GDM1 (cell line): ENCODE measurements at regions not wholly inside any gene's neighbourhood (a gene's known extent, or its start where the extent isn't known, plus 50 kb on each side); places are given as distances from the start of the nearest gene placed in this dataset.

Experiments
- DNase-seq: peaks from one replicate; lab custom pipeline; 2025; lab: John Stamatoyannopoulos, UW

GRCh38 chr2:4844881-4845280 lies 847.3 kb upstream of the SOX11 start:
- DNase-seq: no peak

DNA sequence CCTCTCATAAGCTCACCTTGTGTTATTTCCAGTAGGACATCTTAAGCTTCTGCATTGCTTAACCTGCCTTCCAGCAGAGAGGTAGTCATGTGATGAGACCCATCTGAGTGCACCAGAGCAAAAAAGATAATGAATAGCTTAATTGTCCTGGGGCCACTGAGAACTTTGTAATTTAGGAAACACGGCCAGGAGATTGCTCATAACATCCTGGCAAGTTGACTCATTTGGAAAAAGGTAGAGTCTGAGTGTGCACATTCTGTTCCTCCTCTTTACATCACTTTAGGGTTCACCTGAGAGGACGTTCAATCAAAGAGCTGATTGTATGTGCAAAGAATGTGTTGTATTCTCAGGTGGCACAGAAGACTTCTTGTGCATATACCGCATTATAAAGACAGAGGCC lies 830.2 kb upstream of the SOX11 start:
- DNase-seq: no peak

DNA sequence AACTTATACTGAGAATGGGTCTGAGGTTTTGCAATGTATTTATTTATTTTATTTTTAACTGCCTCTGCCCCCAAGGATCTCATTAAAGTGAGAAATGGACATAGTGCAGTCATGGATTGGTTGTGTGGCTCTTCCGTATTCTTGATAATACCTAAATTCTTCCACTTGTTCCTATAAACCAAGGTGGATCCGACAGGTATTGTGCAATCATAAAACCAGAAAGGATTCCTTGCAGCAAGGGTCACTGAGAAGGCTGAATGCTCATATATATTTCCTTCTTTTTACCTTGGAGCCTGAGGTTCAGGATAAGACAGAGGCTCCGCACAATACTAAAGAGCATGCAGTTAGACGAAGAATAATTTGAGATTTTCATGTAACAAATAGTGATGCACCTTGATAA lies 826.0 kb upstream of the SOX11 start:
- no peak for DNase-seq

DNA sequence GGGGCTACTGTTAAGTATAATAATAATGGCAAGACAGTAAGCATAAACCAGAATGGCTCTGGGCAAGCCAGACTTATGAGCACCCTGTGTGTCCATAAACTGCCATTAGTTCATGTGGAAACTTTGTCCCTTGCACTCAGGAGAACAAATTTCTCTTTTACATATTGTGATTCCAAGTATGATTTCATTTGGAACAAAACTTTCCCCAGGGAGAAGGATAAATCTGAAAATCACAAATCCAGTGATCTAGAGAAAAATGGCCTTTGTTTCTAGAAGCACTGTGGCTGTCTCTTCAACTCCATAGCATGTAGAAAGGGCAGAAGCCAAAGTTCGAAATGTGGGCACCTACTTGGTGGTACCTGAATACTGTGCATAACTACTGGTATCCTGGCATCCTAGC lies 823.7 kb upstream of the SOX11 start:
- DNase-seq: no peak

DNA sequence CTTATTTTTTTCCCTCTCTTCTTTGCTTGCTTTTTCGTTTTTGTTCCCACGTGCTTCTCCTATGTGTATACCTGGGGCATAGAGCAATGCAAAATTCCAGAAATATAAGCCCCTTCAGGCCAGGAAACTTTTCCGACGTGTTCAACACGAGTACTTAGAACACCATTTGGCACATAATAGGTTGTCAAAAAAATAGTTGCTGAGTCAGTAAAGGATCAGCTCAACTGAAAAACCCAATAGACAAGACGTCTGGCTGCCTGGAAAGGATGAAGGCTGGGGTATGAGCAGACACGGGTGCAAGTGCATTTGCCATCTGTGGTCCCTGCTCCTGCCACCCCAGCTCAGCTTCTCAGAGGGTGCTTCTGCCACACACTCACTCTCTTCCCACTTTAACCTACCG lies 823.0 kb upstream of the SOX11 start:
- no peak for DNase-seq

DNA sequence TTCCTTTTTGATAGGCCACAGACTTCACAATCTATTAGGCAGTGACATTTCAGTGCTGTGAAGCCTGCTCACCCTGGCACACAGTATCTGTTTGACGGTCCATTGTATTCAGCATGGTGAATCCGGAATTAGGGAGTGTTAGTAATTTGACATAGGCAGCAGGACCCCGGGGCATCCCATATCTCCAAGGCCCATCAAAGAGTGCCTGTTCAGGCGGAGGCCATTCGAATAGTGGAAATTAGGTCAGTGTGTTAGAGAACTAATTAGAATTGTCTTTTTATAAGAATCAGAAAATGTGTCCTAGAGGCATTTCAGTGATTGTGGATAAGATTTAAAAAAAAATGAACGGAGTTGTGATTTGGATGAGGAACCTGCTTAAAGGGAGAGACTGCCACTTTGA lies 818.8 kb upstream of the SOX11 start:
- DNase-seq: no peak

- DNase-seq: no peak
Measured at GRCh38 chr2:4873876-4874593, 818.1 kb upstream of the SOX11 start.

DNA sequence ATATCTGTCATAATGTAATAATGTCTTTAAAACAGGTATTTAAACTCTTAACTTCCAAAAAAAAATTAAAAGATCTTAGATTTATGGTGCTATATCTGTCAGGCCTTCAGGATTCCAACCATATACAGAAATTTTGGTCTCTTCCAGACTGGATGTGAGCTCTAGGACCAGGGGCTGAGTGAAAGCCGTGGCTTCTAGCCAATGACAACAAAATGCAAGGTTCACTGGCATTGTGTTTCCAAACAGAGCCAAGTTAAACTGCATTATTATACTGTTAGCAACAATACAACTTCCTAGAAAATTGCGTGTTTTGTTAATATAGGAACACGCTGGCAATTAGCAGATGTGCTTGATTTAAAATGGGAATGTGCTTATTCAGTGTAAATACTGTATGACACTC lies 809.8 kb upstream of the SOX11 start:
- no peak for DNase-seq

DNA sequence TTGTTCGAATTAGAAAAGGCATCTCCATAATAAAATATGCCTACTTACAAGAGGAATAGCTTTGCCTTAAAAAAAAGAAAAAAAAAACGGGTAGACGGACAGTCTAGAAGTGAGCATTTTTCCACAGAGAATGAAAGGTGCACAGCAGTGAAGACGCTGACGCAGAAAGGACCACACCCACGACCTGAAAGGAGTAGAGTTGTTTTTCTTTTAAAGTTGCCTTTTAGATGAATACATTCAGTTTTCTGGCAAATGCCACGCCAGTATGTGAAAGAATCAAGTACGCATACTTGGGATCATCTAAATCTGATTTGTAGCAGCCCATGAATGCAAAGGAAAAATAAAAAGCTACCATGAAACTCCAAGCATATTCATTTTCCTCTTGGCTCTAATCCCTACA lies 809.2 kb upstream of the SOX11 start:
- no peak for DNase-seq

GRCh38 chr2:4883375-4883774 lies 808.8 kb upstream of the SOX11 start:
- DNase-seq: no peak

DNA sequence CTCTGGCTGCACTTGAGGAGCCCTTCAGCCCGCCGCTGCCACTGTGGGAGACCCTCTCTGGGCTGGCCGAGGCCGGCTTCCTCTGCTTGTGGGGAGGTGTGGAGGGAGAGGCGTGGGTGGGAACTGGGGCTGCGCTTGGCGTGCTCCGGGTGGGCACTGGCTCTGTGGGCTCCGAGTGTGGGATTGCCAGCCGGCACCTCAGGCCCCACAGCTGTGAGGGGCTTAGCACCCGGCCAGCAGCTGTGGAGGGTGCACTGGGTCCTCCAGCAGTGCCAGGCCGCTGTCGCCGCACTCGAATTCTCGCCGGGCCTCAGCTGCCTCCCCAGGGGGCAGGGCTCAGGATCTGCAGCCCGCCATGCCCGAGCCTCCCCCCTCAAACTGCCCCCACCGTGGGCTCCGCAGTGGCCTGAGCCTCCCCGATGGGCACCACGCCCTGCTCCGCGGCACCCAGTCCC lies 808.0 kb upstream of the SOX11 start:
- DNase-seq: no peak

DNA sequence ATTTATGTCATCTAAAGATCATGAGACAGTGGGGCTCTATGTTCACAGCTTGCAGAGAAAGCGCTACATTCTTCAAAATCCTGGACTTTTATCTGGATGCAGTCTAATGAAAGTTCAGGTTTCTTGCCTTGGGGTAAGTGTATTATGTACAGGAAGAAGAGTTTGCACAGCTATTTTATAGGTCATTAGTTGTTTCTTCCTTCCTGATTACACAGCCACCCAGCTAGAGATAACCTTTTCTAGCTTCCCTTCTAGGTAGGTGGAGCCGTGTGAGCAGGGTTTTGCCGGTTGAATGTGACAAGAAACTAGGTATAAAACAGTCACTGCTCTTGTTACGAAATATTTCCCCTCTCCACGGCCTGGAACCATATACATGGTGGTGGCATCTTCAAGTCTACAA lies 800.8 kb upstream of the SOX11 start:
- DNase-seq: no peak

DNA sequence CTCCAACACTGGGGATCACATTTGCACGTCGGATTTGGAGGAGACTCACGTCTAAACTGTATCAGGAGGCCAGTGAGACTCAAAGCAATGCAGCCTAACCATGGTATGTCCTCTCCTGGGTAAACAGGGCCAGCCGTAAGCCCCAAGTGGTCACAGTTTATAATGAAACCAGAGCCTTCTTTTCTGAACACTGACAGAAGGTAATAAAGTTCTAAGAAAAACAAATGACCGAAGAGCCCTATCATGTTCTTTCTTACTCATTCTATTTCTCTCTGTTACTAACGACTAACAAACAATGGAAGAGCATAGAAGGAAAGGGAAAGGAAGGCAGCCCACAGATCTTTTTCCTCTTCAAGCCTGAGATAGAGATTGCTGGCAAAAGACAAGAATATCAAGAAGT lies 796.8 kb upstream of the SOX11 start:
- no peak for DNase-seq

DNA sequence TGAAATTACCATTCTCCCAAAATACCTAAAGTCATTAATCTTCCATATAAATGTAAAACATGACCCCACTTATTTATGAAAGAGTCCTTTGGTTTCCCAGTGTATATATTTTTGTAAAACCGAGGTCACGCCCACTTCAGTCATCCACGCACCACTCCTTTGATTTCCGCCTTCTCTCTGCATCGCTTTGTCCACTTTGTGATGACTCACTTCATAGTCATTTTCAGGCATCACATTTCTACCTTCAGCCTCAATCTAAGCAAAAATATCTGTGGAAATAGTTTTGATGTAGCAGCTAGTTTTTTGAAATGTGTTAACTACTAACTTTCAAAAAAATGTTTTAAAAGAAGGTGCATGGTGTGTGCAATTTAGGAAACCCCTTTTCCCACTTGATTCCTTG lies 793.5 kb upstream of the SOX11 start:
- DNase-seq: no peak

DNA sequence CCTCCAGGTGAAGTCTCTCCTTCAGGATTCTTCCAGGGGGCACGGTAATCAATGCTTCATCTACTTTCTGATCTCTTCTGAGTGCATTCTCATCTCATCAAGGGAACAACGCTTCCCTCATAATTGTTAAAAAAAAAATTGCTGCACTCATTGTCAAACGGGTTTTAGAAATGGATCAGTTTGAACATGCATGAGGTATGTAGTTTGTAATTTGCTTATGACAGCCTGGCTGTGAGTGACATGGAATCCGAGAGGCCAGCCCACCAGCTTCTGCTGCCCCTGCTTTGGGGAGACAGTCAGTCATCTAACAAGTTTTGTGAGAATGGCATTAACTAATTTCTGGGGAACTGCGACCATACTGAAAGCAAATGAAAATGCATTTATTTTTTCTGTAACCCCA lies 791.9 kb upstream of the SOX11 start:
- no peak for DNase-seq

GRCh38 chr2:4900861-4901770 lies 791.1 kb upstream of the SOX11 start:
- no peak for DNase-seq

DNA sequence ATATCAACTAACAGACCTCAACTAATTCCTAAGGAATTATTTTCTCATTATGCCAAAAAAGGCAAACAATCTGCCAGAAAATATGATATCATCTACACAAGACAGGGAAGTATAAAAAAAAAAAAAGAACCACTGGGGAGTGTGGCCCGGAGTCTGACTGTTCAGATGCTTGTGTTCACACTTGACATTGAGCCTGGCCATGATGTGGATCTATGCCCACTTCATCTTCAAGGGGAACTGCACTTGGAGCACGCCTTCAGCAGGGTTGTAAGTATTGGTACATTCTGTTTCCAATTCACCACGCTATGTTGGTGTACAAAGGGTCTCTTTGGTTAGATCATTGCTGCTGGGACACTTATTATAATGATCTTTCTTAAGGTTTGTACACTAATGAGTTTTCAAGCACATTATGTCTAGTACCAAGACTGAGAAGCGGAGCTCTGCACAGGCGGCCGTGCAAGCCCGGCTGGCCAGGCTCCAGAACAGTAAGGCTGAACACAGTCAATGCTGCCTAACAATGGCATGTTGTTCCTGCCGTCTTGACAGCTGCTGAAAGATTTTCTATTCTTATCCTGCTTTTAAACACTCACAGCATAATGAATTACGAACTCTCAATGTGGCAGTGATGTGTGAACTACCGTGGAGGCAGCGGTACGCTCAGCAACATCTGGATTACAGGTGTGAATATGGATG lies 788.4 kb upstream of the SOX11 start:
- no peak for DNase-seq

DNA sequence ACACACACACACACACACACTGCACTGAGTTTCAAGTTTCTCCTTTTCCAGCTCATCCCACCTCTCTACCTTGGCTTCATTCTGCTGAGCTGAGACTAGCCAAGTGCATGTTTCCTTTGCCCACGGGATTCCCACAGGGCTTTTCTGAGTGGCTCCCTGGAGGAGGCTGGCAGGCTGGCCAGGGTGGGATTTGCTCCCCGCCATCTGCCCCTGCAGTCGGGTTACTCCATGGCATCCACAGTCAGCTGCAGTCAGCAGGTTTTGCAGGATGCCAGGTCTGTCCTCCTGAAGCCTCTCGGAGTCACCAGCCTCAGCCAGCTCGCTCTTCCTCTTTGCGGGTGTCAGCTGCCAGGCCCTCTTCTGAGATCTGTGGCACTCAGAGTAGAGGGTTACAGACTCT lies 783.7 kb upstream of the SOX11 start:
- no peak for DNase-seq

GRCh38 chr2:4909346-4910009 lies 782.7 kb upstream of the SOX11 start:
- no peak for DNase-seq

DNA sequence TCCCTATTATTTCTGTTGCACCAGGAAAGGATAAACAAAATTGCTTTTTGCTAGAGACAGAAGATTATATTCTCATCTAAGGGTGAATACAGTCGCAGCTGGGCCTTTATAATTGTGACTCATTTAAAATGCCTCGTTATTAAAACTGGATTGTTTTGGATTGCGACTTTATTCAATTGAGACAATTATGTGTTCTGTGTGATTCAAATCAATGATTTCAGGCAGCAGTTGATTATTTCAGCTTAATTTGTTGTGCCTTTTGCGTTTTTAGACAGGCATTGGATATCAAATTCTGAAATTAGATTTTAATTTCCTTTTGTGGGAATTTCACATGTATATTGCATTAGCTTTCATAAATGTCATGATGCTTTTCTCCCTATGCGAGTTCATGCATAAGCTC lies 778.1 kb upstream of the SOX11 start:
- no peak for DNase-seq

DNA sequence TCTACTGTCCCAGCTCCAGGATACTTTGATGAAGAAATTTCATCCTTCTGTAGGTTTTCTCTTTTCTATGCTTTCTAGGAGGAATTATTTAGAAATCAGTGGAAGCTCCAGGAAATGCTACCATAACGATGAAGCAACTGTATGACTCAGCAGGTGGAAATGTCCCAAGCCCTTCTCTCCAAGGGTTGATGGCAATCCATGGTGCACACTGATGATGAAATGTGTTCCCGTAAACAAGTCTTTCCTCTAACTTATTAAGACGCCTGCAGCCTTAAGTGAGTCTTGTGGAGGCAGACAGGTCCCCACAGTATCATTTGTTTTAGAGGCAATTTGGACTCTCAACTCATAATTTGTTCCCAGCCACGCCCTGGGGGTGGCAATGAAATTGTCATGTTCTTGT lies 777.6 kb upstream of the SOX11 start:
- DNase-seq: no peak

DNA sequence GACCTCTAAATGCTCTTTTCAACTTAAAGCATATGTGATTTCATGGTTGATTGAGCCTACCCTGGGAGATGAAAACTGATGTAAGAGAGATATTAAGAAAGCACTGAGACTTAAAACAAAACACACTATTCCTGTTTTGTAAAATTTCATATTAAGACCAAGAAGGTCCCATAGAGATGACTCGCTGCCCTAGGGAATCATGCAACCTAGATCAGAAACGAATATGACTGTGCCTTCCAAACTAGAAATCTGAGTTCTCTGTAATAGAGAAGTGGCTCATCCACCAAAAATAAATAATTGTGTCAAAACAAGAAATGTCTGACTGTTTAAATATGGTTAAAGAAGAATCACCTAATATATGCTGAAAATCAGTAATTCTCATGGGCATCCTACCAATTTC lies 776.8 kb upstream of the SOX11 start:
- no peak for DNase-seq
